Neuronal stem cell (in vitro differentiated cells): ENCODE measurements at regions not wholly inside any gene's neighbourhood (a gene's known extent, or its start where the extent isn't known, plus 50 kb on each side); places are given as distances from the start of the nearest gene placed in this dataset.

Experiments used
- DNase-seq: peaks from one replicate; pipeline ENCODE4 v3.0.0-alpha.2; 2013; ENCODE audit warnings: low spot score
- H2AFZ ChIP-seq: one replicate; pipeline ENCODE4 v1.6.1; 2013; ENCODE audit warnings: mild to moderate bottlenecking, low read length, inconsistent platforms
- H2AK5ac ChIP-seq: 2 replicates; pipeline ENCODE4 v1.6.1; 2013; ENCODE audit warnings: low read depth, mild to moderate bottlenecking, inconsistent platforms, low read length, moderate library complexity, mixed read lengths
- H2BK120ac ChIP-seq: 2 replicates; pipeline ENCODE4 v1.6.1; 2013; ENCODE audit warnings: low read depth, mild to moderate bottlenecking, inconsistent platforms, low read length, moderate library complexity, mixed read lengths
- H2BK12ac ChIP-seq: one replicate; pipeline ENCODE4 v1.6.1; 2013; ENCODE audit warnings: low read length, inconsistent platforms
- H2BK15ac ChIP-seq: 2 replicates; pipeline ENCODE4 v1.6.1; 2013; ENCODE audit warnings: mild to moderate bottlenecking, low read length, inconsistent platforms, mixed read lengths
- H2BK5ac ChIP-seq: one replicate; pipeline ENCODE4 v1.6.1; 2013; ENCODE audit warnings: inconsistent platforms, mild to moderate bottlenecking, low read length, moderate library complexity
- H3K14ac ChIP-seq: one replicate; pipeline ENCODE4 v1.6.1; 2013; ENCODE audit warnings: low read length, inconsistent platforms
- H3K18ac ChIP-seq: 2 replicates; pipeline ENCODE4 v1.6.1; 2013; ENCODE audit warnings: low read length, inconsistent platforms
- H3K23ac ChIP-seq: 2 replicates; pipeline ENCODE4 v1.6.1; 2013; ENCODE audit warnings: low read depth, mild to moderate bottlenecking, mixed read lengths, low read length, inconsistent platforms; ENCODE audit not compliant: poor library complexity
- H3K27ac ChIP-seq: replicated peaks from 3 replicates; pipeline ENCODE4 v1.5.1; 2013; ENCODE audit warnings: low read length, inconsistent platforms
- H3K27me3 ChIP-seq, 3 experiments: 2 replicates each; pipeline ENCODE4 v1.6.1; 2013; ENCODE audit warnings: low read length in 3 of 3, mild to moderate bottlenecking in 2 of 3, inconsistent platforms in 1 of 3, low read depth in 1 of 3, mixed read lengths in 1 of 3, moderate library complexity in 1 of 3; ENCODE audit not compliant: control insufficient read depth in 3 of 3, insufficient read depth in 3 of 3
- H3K36me3 ChIP-seq, 2 donors: replicated peaks in 1 of 2; 2 replicates each; pipeline ENCODE4 v1.6.1; 2013; ENCODE audit warnings: low read length in 2 of 2; ENCODE audit not compliant: control insufficient read depth in 2 of 2, insufficient read depth in 2 of 2
- H3K4ac ChIP-seq: 2 replicates; pipeline ENCODE4 v1.6.1; 2013; ENCODE audit warnings: inconsistent platforms, mild to moderate bottlenecking, low read length, moderate library complexity
- H3K4me1 ChIP-seq, 2 donors: 1 replicate in 1 of 2; 2 replicates in 1 of 2; pipeline ENCODE4 v1.6.1; 2013; ENCODE audit warnings: low read length in 2 of 2, low read depth in 1 of 2; ENCODE audit not compliant: control insufficient read depth in 2 of 2, insufficient read depth in 1 of 2
- H3K4me2 ChIP-seq: one replicate; pipeline ENCODE4 v1.6.1; 2013; ENCODE audit warnings: mild to moderate bottlenecking, low read length, inconsistent platforms; ENCODE audit not compliant: insufficient read depth, poor library complexity, severe bottlenecking
- H3K4me3 ChIP-seq, 2 donors: 2 replicates each; pipeline ENCODE4 v1.5.1; 2013; ENCODE audit warnings: low read length in 2 of 2, mild to moderate bottlenecking in 2 of 2, inconsistent platforms in 1 of 2, moderate library complexity in 1 of 2
- H3K79me1 ChIP-seq: one replicate; pipeline ENCODE4 v1.6.1; 2013; ENCODE audit warnings: low read depth, mild to moderate bottlenecking, inconsistent platforms, low read length, moderate library complexity
- H3K9ac ChIP-seq: one replicate; pipeline ENCODE4 v1.6.1; 2013; ENCODE audit warnings: mild to moderate bottlenecking, low read depth, low read length, inconsistent platforms; ENCODE audit not compliant: poor library complexity
- H3K9me3 ChIP-seq, 2 donors: replicated peaks in 1 of 2; 2 replicates each; pipeline versions ENCODE3 to v1.6.1; 2013; ENCODE audit warnings: low read length in 2 of 2, mild to moderate bottlenecking in 2 of 2, inconsistent platforms in 1 of 2, low read depth in 1 of 2, mixed read lengths in 1 of 2, moderate library complexity in 1 of 2; ENCODE audit not compliant: control insufficient read depth in 2 of 2, insufficient read depth in 1 of 2
- H4K8ac ChIP-seq: one replicate; pipeline ENCODE4 v1.6.1; 2013; ENCODE audit warnings: low read depth, mild to moderate bottlenecking, inconsistent platforms, low read length, moderate library complexity
- H4K91ac ChIP-seq: one replicate; pipeline ENCODE4 v1.6.1; 2013; ENCODE audit warnings: low read length, low read depth, mild to moderate bottlenecking, inconsistent platforms; ENCODE audit not compliant: poor library complexity
- WGBS, 2 donors: extraction: QIAGEN DNeasy Blood & Tissue Kit; methylation state at CpG; one replicate each; pipeline ENCODE4 v1.1.7; 2013; ENCODE audit warnings: missing lambda C conversion rate in 2 of 2, mixed read lengths in 1 of 2; ENCODE audit not compliant: insufficient read length in 2 of 2, insufficient replicate concordance in 1 of 2; ENCODE audit errors: extremely low coverage in 2 of 2; 5-methylcytosine and 5-hydroxymethylcytosine counted together

GRCh38 chr16:65981057-65981456 is 385.4 kb upstream of the CDH5 start:
- Histone ChIP-seq H3K23ac (no peak overlapping the region), H3K14ac (no peak overlapping the region), H4K8ac (no peak overlapping the region), H3K4me2 (no peak overlapping the region), H3K27ac (no peak overlapping the region), H3K18ac (no peak overlapping the region), H3K4ac (no peak overlapping the region), H4K91ac (no peak overlapping the region), H3K9me3 (peaks cover 0 to 1% of the 10 kb centered on the region in 2 donors), H3K4me1 (no peaks in the 10 kb centered on the region), H2BK12ac (no peak overlapping the region), H2BK15ac (no peak overlapping the region), H2BK5ac (no peak overlapping the region), H3K79me1 (no peaks in the 10 kb centered on the region), H3K27me3 (no peaks in the 10 kb centered on the region), H3K4me3 (no peak overlapping the region), H3K36me3 (no peaks in the 10 kb centered on the region), H2AFZ (no peak overlapping the region), H2BK120ac (no peak overlapping the region), H3K9ac (no peak overlapping the region), H2AK5ac (no peak overlapping the region)
- no CpG with 5 or more reads among the region's 2 CpGs for WGBS, 2 donors
- no peak for DNase-seq

DNA sequence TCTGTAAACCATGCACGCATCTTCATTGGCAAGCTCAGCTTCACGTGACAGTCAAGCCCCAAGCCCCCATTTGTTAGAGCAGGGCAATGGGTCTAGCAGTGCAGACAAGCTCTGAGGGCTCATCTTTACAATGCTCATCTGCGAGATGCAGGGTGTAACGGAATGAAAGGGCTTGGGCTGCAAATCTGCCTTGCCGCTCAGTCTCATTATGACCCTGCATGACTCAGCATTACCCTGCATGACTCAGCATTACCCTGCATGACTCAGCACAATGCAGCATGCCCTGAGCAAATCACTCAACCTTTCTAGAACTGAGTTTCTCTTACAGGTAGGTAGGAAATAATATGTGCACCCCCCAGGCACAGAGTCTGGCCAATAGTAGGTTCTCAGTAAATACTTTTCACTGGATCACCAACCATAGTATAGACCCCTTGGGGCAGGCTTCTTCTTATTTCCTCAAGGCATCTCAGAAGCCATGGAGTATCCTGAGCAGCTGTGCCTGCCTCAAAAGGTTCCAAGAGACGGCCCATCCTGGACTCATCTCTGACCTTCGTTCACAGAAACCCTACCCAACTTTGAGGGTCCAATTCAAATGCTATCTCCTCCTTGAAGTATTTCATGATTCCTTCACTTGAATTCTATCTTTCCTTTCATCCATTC is 391.3 kb upstream of the CDH5 start:
- H3K9me3 ChIP-seq = no peaks in the 10 kb centered on the region
- H3K27ac ChIP-seq = no peak overlapping the region
- H3K4me3 ChIP-seq = no peak overlapping the region
- no peak overlapping the region for H2BK120ac ChIP-seq
- H3K23ac ChIP-seq = no peak overlapping the region
- no peak overlapping the region for H2BK15ac ChIP-seq
- no peaks in the 10 kb centered on the region for H3K36me3 ChIP-seq
- no peak overlapping the region for H3K4ac ChIP-seq
- H3K9ac ChIP-seq = no peak overlapping the region
- no peak overlapping the region for H4K8ac ChIP-seq
- no peaks in the 10 kb centered on the region for H3K27me3 ChIP-seq
- no peak for DNase-seq
- no peak overlapping the region for H3K14ac ChIP-seq
- H3K4me1 ChIP-seq = no peaks in the 10 kb centered on the region
- no peaks in the 10 kb centered on the region for H3K79me1 ChIP-seq
- no peak overlapping the region for H2BK12ac ChIP-seq
- no peak overlapping the region for H2AFZ ChIP-seq
- WGBS, 2 donors = no CpG with 5 or more reads among the region's 7 CpGs
- H4K91ac ChIP-seq = no peak overlapping the region
- peak overlapping the region; percentile 36 for H3K18ac ChIP-seq
- no peak overlapping the region for H2AK5ac ChIP-seq
- no peak overlapping the region for H2BK5ac ChIP-seq
- no peak overlapping the region for H3K4me2 ChIP-seq

DNA sequence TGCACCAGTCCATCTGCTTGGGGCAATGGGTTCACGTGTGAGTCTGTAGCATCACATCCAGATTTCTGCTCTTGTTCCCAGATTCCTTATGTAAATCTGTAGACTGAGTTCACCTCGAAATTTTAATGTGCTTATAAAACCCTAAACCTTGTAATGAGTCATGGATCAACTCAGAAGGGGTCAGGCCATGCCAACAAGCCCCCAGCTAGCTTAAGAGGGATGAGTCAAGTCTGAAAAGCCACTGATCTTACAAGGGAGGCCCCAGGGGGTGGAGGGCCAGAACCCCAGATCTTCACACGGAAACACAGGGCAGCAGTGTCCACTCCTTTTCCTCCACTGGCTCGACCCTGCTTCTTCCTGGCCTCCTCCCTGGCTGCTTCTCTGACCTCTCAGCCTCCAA is 399.1 kb upstream of the CDH5 start:
- Histone ChIP-seq H3K18ac (no peak overlapping the region), H3K27ac (no peak overlapping the region), H3K9ac (no peak overlapping the region), H3K79me1 (no peaks in the 10 kb centered on the region), H3K4ac (no peak overlapping the region), H3K4me2 (no peak overlapping the region), H3K4me3 (no peak overlapping the region), H2BK12ac (no peak overlapping the region), H3K14ac (no peak overlapping the region), H4K8ac (no peak overlapping the region), H4K91ac (no peak overlapping the region), H2BK5ac (no peak overlapping the region), H2AFZ (no peak overlapping the region), H3K4me1 (no peaks in the 10 kb centered on the region), H3K27me3 (no peaks in the 10 kb centered on the region), H3K36me3 (no peaks in the 10 kb centered on the region), H2AK5ac (no peak overlapping the region), H2BK120ac (no peak overlapping the region), H3K9me3 (no peaks in the 10 kb centered on the region), H3K23ac (no peak overlapping the region), H2BK15ac (no peak overlapping the region)
- DNase-seq = no peak
- WGBS, 2 donors = no CpG with 5 or more reads among the region's 4 CpGs

GRCh38 chr16:65965628-65966027 is 400.9 kb upstream of the CDH5 start:
- Histone ChIP-seq H2BK15ac (no peak overlapping the region), H3K18ac (no peak overlapping the region), H3K9me3 (no peaks in the 10 kb centered on the region), H4K91ac (no peak overlapping the region), H2AFZ (no peak overlapping the region), H2BK120ac (no peak overlapping the region), H2AK5ac (no peak overlapping the region), H3K4me1 (no peaks in the 10 kb centered on the region), H3K9ac (no peak overlapping the region), H3K4me3 (no peak overlapping the region), H3K4me2 (no peak overlapping the region), H4K8ac (no peak overlapping the region), H3K4ac (no peak overlapping the region), H3K23ac (no peak overlapping the region), H3K27me3 (no peaks in the 10 kb centered on the region), H2BK12ac (no peak overlapping the region), H3K79me1 (no peaks in the 10 kb centered on the region), H3K27ac (no peak overlapping the region), H3K36me3 (no peaks in the 10 kb centered on the region), H3K14ac (no peak overlapping the region), H2BK5ac (no peak overlapping the region)
- no CpG with 5 or more reads among the region's 6 CpGs for WGBS, 2 donors
- no peak for DNase-seq
